ENCODE measurements at regions not wholly inside any gene's neighbourhood (a gene's known extent, or its start where the extent isn't known, plus 50 kb on each side); places are given as distances from the start of the nearest gene placed in this dataset.

GRCh38 chr4:11497212-11497806 lies 68.6 kb upstream of the HS3ST1 start:
- TF ChIP-seq CTCF (IDR thresholded peaks at IDR 0.05), result no peak
- H3K27ac ChIP-seq, result no peak overlapping the region
- no peak overlapping the region for H3K4me3 ChIP-seq
- no peak for DNase-seq (ENCODE audit: low spot score)

GRCh38 chr4:11496351-11496829 lies 67.7 kb upstream of the HS3ST1 start:
- TF ChIP-seq CTCF (IDR thresholded peaks at IDR 0.05), result no peak
- Histone ChIP-seq H3K4me3 (no peak overlapping the region), H3K27ac (no peak overlapping the region)
- DNase-seq (ENCODE audit: low spot score), result no peak

GRCh38 chr4:11495818-11496217 lies 67.1 kb upstream of the HS3ST1 start:
- H3K4me3 ChIP-seq, result no peak overlapping the region
- no peak for DNase-seq (ENCODE audit: low spot score)
- no peak overlapping the region for H3K27ac ChIP-seq
- TF ChIP-seq CTCF (IDR thresholded peaks at IDR 0.05), result no peak

GRCh38 chr4:11495291-11495690 lies 66.6 kb upstream of the HS3ST1 start:
- Histone ChIP-seq H3K27ac (no peak overlapping the region), H3K4me3 (no peak overlapping the region)
- no peak for TF ChIP-seq CTCF (IDR thresholded peaks at IDR 0.05)
- DNase-seq (ENCODE audit: low spot score), result no peak

GRCh38 chr4:11494232-11494631 lies 65.5 kb upstream of the HS3ST1 start:
- Histone ChIP-seq H3K4me3 (no peak overlapping the region), H3K27ac (no peak overlapping the region)
- no peak for TF ChIP-seq CTCF (IDR thresholded peaks at IDR 0.05)
- DNase-seq (ENCODE audit: low spot score), result no peak

- no peak for DNase-seq (ENCODE audit: low spot score)
- TF ChIP-seq CTCF (IDR thresholded peaks at IDR 0.05), result no peak
- Histone ChIP-seq H3K4me3 (no peak overlapping the region), H3K27ac (peak overlapping the region in 1 of 2 donors; percentile 66)
Measured at GRCh38 chr4:11489453-11490083, 60.9 kb upstream of the HS3ST1 start.
